SK-N-SH treated with all-trans-retinoic acid at 6 μM for 48 hours (cell line): ENCODE measurements at regions not wholly inside any gene's neighbourhood (a gene's known extent, or its start where the extent isn't known, plus 50 kb on each side); places are given as distances from the start of the nearest gene placed in this dataset.

Experiments used
- ISL1 ChIP-seq: fragments of 250-450 bp; sonication (Bioruptor Pico); IDR thresholded peaks from 2 replicates; pipeline ENCODE4 v2.1.2; 2022; ENCODE audit warnings: mild to moderate bottlenecking, moderate library complexity
- OSR1 ChIP-seq: fragments of 250-450 bp; sonication (Bioruptor Pico); IDR thresholded peaks from 2 replicates; pipeline ENCODE4 v1.8.0; 2022; ENCODE audit warnings: moderate library complexity, mild to moderate bottlenecking, inconsistent platforms
- TCF4 ChIP-seq: fragments of 250-450 bp; sonication (Bioruptor Pico); IDR thresholded peaks from 2 replicates; pipeline ENCODE4 v1.8.0; 2021; ENCODE audit warnings: mild to moderate bottlenecking, moderate library complexity, borderline replicate concordance
- TOX ChIP-seq: fragments of 250-450 bp; sonication (Bioruptor Pico); IDR thresholded peaks from 2 replicates; pipeline ENCODE4 v1.8.0; 2021; ENCODE audit warnings: mild to moderate bottlenecking, moderate library complexity, borderline replicate concordance
- ZFP3 ChIP-seq: fragments of 250-450 bp; sonication (Bioruptor Pico); IDR thresholded peaks from 2 replicates; pipeline ENCODE4 v1.5.0; 2020; ENCODE audit warnings: mild to moderate bottlenecking, moderate library complexity
- ZFP30 ChIP-seq: fragments of 450-650 bp; formaldehyde crosslinking; IDR thresholded peaks from 2 replicates; pipeline ENCODE4 v1.5.0; 2022; ENCODE audit warnings: mild to moderate bottlenecking, moderate library complexity

- TF ChIP-seq OSR1 (CRISPR knock-in tag) (no peak), ISL1 (CRISPR knock-in tag) (peak; percentile 65), ZFP3 (CRISPR knock-in tag) (no peak), ZFP30 (no peak), TOX (no peak), TCF4 (CRISPR knock-in tag) (no peak)
Measured at GRCh38 chr21:23009360-23009759, 2011.2 kb downstream of the NCAM2 start.
